H9 (cell line): ENCODE measurements at regions not wholly inside any gene's neighbourhood (a gene's known extent, or its start where the extent isn't known, plus 50 kb on each side); places are given as distances from the start of the nearest gene placed in this dataset.

Experiments used
- DNase-seq: peaks from one replicate; pipeline ENCODE4 v3.0.0-alpha.2; 2017
- H2AFZ ChIP-seq: one replicate; pipeline ENCODE4 v1.6.1; 2013; ENCODE audit warnings: mild to moderate bottlenecking, low read length, control low read depth, moderate library complexity
- H2AK5ac ChIP-seq: 2 replicates; pipeline ENCODE4 v1.6.1; 2013; ENCODE audit warnings: low read length, control low read depth, mixed read lengths; ENCODE audit not compliant: insufficient read length
- H2BK120ac ChIP-seq: one replicate; pipeline ENCODE4 v1.6.1; 2013; ENCODE audit warnings: low read depth, mild to moderate bottlenecking, low read length, control low read depth, inconsistent platforms; ENCODE audit not compliant: poor library complexity, severe bottlenecking
- H2BK12ac ChIP-seq: 2 replicates; pipeline ENCODE4 v1.6.1; 2013; ENCODE audit warnings: low read length, control low read depth, mixed read lengths, low read depth; ENCODE audit not compliant: insufficient read length
- H2BK15ac ChIP-seq: 2 replicates; pipeline ENCODE4 v1.6.1; 2013; ENCODE audit warnings: low read depth, low read length, control low read depth
- H2BK20ac ChIP-seq: one replicate; pipeline ENCODE4 v1.6.1; 2013; ENCODE audit warnings: low read depth, mild to moderate bottlenecking, low read length, control low read depth, inconsistent platforms; ENCODE audit not compliant: poor library complexity, severe bottlenecking
- H2BK5ac ChIP-seq: 2 replicates; pipeline ENCODE4 v1.6.1; 2013; ENCODE audit warnings: low read length, control low read depth, mixed read lengths; ENCODE audit not compliant: insufficient read length
- H3K14ac ChIP-seq: 2 replicates; pipeline ENCODE4 v1.6.1; 2013; ENCODE audit warnings: low read length, control low read depth; ENCODE audit not compliant: insufficient read depth
- H3K18ac ChIP-seq: 2 replicates; pipeline ENCODE4 v1.6.1; 2013; ENCODE audit warnings: low read depth, mild to moderate bottlenecking, mixed read lengths, low read length, control low read depth; ENCODE audit not compliant: insufficient read length
- H3K23ac ChIP-seq: 2 replicates; pipeline ENCODE4 v1.6.1; 2013; ENCODE audit warnings: low read length, control low read depth, mixed read lengths, low read depth; ENCODE audit not compliant: insufficient read length
- H3K23me2 ChIP-seq: 2 replicates; pipeline ENCODE4 v1.6.1; 2013; ENCODE audit warnings: low read depth, mild to moderate bottlenecking, mixed read lengths, low read length, control low read depth; ENCODE audit not compliant: insufficient read length, poor library complexity, severe bottlenecking
- H3K27ac ChIP-seq: 2 replicates; pipeline ENCODE4 v1.5.1; 2013; ENCODE audit warnings: low read length, control low read depth, mixed read lengths, low read depth; ENCODE audit not compliant: insufficient read length
- H3K27me3 ChIP-seq: 2 replicates; pipeline ENCODE4 v1.6.1; 2013; ENCODE audit warnings: low read length, control low read depth, inconsistent platforms; ENCODE audit not compliant: insufficient read depth
- H3K4ac ChIP-seq: 2 replicates; pipeline ENCODE4 v1.6.1; 2013; ENCODE audit warnings: low read depth, mild to moderate bottlenecking, control low read depth, inconsistent platforms, low read length, moderate library complexity
- H3K4me1 ChIP-seq: 2 replicates; pipeline ENCODE4 v1.6.1; 2013; ENCODE audit warnings: low read length, control low read depth, inconsistent platforms; ENCODE audit not compliant: insufficient read depth
- H3K4me2 ChIP-seq: 2 replicates; pipeline ENCODE4 v1.6.1; 2013; ENCODE audit warnings: low read length, control low read depth, mixed read lengths; ENCODE audit not compliant: insufficient read length, insufficient read depth
- H3K56ac ChIP-seq: 2 replicates; pipeline ENCODE4 v1.6.1; 2013; ENCODE audit warnings: low read depth, mild to moderate bottlenecking, mixed read lengths, low read length, control low read depth; ENCODE audit not compliant: insufficient read length
- H3K79me1 ChIP-seq: 2 replicates; pipeline ENCODE4 v1.6.1; 2013; ENCODE audit warnings: low read depth, mild to moderate bottlenecking, moderate library complexity, low read length, control low read depth, inconsistent platforms; ENCODE audit not compliant: insufficient read depth, poor library complexity, severe bottlenecking
- H3K79me2 ChIP-seq: 2 replicates; pipeline ENCODE4 v1.6.1; 2013; ENCODE audit warnings: low read length, control low read depth, inconsistent platforms; ENCODE audit not compliant: insufficient read depth
- H3K9ac ChIP-seq: 2 replicates; pipeline ENCODE4 v1.6.1; 2013; ENCODE audit warnings: low read length, control low read depth, mixed read lengths; ENCODE audit not compliant: insufficient read length; ENCODE audit errors: extremely low read depth
- H3K9me3 ChIP-seq: one replicate; pipeline ENCODE4 v1.6.1; 2013; ENCODE audit warnings: low read depth, low read length, inconsistent platforms; ENCODE audit not compliant: control insufficient read depth
- H3T11ph ChIP-seq: one replicate; pipeline ENCODE4 v1.6.1; 2013; ENCODE audit warnings: mild to moderate bottlenecking, low read length, control low read depth, inconsistent platforms
- H4K20me1 ChIP-seq: one replicate; pipeline ENCODE4 v1.6.1; 2013; ENCODE audit not compliant: control insufficient read depth, insufficient read length, insufficient read depth
- H4K5ac ChIP-seq: 2 replicates; pipeline ENCODE4 v1.6.1; 2013; ENCODE audit warnings: low read depth, mild to moderate bottlenecking, mixed read lengths, low read length, control low read depth; ENCODE audit not compliant: insufficient read length
- H4K8ac ChIP-seq: replicated peaks from 2 replicates; pipeline ENCODE4 v1.6.1; 2013; ENCODE audit warnings: low read length, control low read depth, mixed read lengths, low read depth; ENCODE audit not compliant: insufficient read length
- H4K91ac ChIP-seq: 2 replicates; pipeline ENCODE4 v1.6.1; 2013; ENCODE audit warnings: low read depth, mild to moderate bottlenecking, moderate library complexity, mixed read lengths, low read length, control low read depth; ENCODE audit not compliant: insufficient read length
- H3K27ac Mint-ChIP-seq, 3 experiments: 2 replicates in 2 of 3; 3 replicates in 1 of 3; pipeline ENCODE4 v1.8.0; 2020 to 2021; ENCODE audit warnings: mixed read lengths in 3 of 3, mild to moderate bottlenecking in 1 of 3, moderate library complexity in 1 of 3
- H3K27me3 Mint-ChIP-seq: 2 replicates; pipeline ENCODE4 v1.8.0; 2021; ENCODE audit warnings: low read depth, mild to moderate bottlenecking, moderate library complexity, mixed read lengths
- H3K36me3 Mint-ChIP-seq, 3 experiments: 2 replicates in 2 of 3; 3 replicates in 1 of 3; pipeline ENCODE4 v1.8.0; 2020 to 2021; ENCODE audit warnings: low read depth in 3 of 3, mixed read lengths in 3 of 3; ENCODE audit not compliant: insufficient read depth in 1 of 3
- H3K4me1 Mint-ChIP-seq, 2 experiments: 2 replicates each; pipeline ENCODE4 v1.8.0; 2020; ENCODE audit warnings: mixed read lengths in 2 of 2
- H3K4me3 Mint-ChIP-seq, 2 experiments: 2 replicates in 1 of 2; 3 replicates in 1 of 2; pipeline ENCODE4 v1.8.0; 2020 to 2021; ENCODE audit warnings: mild to moderate bottlenecking in 2 of 2, mixed read lengths in 2 of 2, moderate library complexity in 1 of 2
- H3K9me3 Mint-ChIP-seq, 2 experiments: 2 replicates in 1 of 2; 3 replicates in 1 of 2; pipeline ENCODE4 v1.8.0; 2020; ENCODE audit warnings: mild to moderate bottlenecking in 2 of 2, mixed read lengths in 2 of 2, moderate library complexity in 1 of 2
- WGBS: extraction: QIAGEN DNeasy Blood & Tissue Kit; methylation state at CpG from one replicate; pipeline ENCODE4 v1.1.7; 2013; ENCODE audit warnings: missing lambda C conversion rate, low lambda C conversion rate, mixed read lengths; ENCODE audit not compliant: insufficient read length; ENCODE audit errors: extremely low coverage; 5-methylcytosine and 5-hydroxymethylcytosine counted together
- TF ChIP-seq, protein P1 (sequence below): fragments of 200-600 bp; sonication (generic); conservative IDR thresholded peaks from 3 replicates; pipeline ENCODE4 v1.8.0; 2021; ENCODE audit warnings: antibody characterized with exemption, mild to moderate bottlenecking

DNA sequence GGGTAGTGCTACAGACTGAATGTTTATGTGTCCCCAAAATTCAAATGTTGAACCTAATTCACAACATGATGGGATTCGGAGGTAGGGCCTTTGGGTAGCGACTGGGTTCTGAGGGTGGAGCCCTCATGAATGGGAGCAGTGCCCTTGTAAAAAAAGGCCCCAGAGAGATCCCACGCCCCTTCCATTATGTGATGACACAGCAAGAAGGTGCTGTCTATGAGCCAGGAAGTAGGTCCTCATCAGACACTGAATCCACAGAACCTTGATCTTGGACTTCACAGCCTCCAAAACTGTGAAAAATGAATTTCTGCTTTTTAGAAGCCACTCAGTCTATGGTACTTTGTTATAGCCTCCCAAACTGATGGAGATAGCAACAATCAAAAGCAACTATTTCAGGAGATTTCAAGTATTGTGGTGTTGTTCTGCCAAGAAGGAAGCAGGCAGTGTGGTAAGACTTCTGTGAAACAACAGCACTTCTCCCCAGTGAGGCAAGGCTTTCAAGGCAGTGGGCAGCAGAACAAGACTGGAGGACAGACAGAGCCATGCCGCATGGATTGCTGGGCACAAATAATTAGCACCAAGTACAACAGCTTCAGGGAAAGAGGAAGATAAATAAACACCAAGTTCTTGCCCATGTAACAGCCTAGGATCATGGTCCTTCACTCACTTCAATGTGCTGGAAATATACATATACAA, 76.1 kb downstream of the OR2K2 start:
- H3K4me3 Mint-ChIP-seq = no peak overlapping the region
- H4K5ac ChIP-seq = no peak overlapping the region
- no peak overlapping the region for H2BK5ac ChIP-seq
- no peaks in the 10 kb centered on the region for H3K23me2 ChIP-seq
- H2AK5ac ChIP-seq = no peak overlapping the region
- no peak overlapping the region for H3K23ac ChIP-seq
- DNase-seq = no peak
- H4K91ac ChIP-seq = no peak overlapping the region
- no peak overlapping the region for H3K56ac ChIP-seq
- H3K4me2 ChIP-seq = no peak overlapping the region
- H4K20me1 ChIP-seq = no peaks in the 10 kb centered on the region
- H3T11ph ChIP-seq = no peak overlapping the region
- no peaks in the 10 kb centered on the region for H3K9me3 ChIP-seq
- no peak overlapping the region for H3K4ac ChIP-seq
- no peak overlapping the region for H2BK12ac ChIP-seq
- peaks cover 3% of the 10 kb centered on the region; the same call in 1 of the 2 replicates for H3K4me1 ChIP-seq
- H2BK120ac ChIP-seq = no peak overlapping the region
- no peak overlapping the region for H3K14ac ChIP-seq
- no peaks in the 10 kb centered on the region for H3K9me3 Mint-ChIP-seq
- no peaks in the 10 kb centered on the region for H3K79me1 ChIP-seq
- H3K9ac ChIP-seq = no peak overlapping the region
- H3K79me2 ChIP-seq = no peaks in the 10 kb centered on the region
- peaks cover 0 to 4% (median 0%) of the 10 kb centered on the region in 3 experiments; a peak in 2 of 7 replicates for H3K36me3 Mint-ChIP-seq
- H2BK15ac ChIP-seq = no peak overlapping the region
- H3K27ac Mint-ChIP-seq = no peak overlapping the region; a peak in 2 of 7 replicates
- no peaks in the 10 kb centered on the region for H3K27me3 Mint-ChIP-seq
- TF ChIP-seq, protein P1, sequence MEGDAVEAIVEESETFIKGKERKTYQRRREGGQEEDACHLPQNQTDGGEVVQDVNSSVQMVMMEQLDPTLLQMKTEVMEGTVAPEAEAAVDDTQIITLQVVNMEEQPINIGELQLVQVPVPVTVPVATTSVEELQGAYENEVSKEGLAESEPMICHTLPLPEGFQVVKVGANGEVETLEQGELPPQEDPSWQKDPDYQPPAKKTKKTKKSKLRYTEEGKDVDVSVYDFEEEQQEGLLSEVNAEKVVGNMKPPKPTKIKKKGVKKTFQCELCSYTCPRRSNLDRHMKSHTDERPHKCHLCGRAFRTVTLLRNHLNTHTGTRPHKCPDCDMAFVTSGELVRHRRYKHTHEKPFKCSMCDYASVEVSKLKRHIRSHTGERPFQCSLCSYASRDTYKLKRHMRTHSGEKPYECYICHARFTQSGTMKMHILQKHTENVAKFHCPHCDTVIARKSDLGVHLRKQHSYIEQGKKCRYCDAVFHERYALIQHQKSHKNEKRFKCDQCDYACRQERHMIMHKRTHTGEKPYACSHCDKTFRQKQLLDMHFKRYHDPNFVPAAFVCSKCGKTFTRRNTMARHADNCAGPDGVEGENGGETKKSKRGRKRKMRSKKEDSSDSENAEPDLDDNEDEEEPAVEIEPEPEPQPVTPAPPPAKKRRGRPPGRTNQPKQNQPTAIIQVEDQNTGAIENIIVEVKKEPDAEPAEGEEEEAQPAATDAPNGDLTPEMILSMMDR = no peak
- no peak overlapping the region for H2AFZ ChIP-seq
- no peak overlapping the region for H4K8ac ChIP-seq
- H3K27ac ChIP-seq = no peak overlapping the region
- peaks cover 18 to 19% of the 10 kb centered on the region in 2 experiments for H3K4me1 Mint-ChIP-seq
- no CpG with 5 or more reads among the region's 4 CpGs for WGBS
- no peak overlapping the region for H3K18ac ChIP-seq
- no peaks in the 10 kb centered on the region for H3K27me3 ChIP-seq
- no peak overlapping the region for H2BK20ac ChIP-seq
